H1 (cell line): ENCODE measurements at regions not wholly inside any gene's neighbourhood (a gene's known extent, or its start where the extent isn't known, plus 50 kb on each side); places are given as distances from the start of the nearest gene placed in this dataset.
A peak's percentile ranks its signal among the peaks of the same experiment; 100 is the strongest.

ENCODE experiments used
- CTCF ChIA-PET: fragments of 300-600 bp; sonication (Branson Sonifier 250); formaldehyde crosslinking; loops from one replicate; lab custom pipeline; 2021; ENCODE audit not compliant: partially characterized antibody; lab: Charles Lee
- POLR2A ChIA-PET: fragments of 300-600 bp; sonication (Branson Sonifier 250); formaldehyde crosslinking; loops from one replicate; lab custom pipeline; 2021; ENCODE audit warnings: inconsistent platforms; ENCODE audit not compliant: partially characterized antibody; lab: Charles Lee
- DNase-seq, 2 experiments: peaks; one replicate each; pipeline versions ENCODE4 v3.0.0 to v3.0.0-alpha.2; 2010 to 2022; ENCODE audit warnings: low spot score in 2 of 2, low read depth in 1 of 2, mixed read lengths in 1 of 2
- FAIRE-seq: peaks from 2 replicates; lab custom pipeline; 2011; peaks lifted over from hg19 to GRCh38; lab: Jason Lieb, UNC
- H2AFZ ChIP-seq: 2 replicates; pipeline ENCODE4 v1.8.1; 2012; ENCODE audit warnings: low read length, inconsistent platforms
- H2AK5ac ChIP-seq: 2 replicates; pipeline ENCODE4 v1.6.1; 2013; ENCODE audit warnings: low read depth, low read length
- H2BK120ac ChIP-seq: replicated peaks from 2 replicates; pipeline ENCODE3; 2013; ENCODE audit warnings: low read depth, low read length, inconsistent platforms
- H2BK12ac ChIP-seq: 2 replicates; pipeline ENCODE4 v1.6.1; 2013; ENCODE audit warnings: low read depth, low read length
- H2BK15ac ChIP-seq: 2 replicates; pipeline ENCODE4 v1.6.1; 2013; ENCODE audit warnings: low read length
- H2BK20ac ChIP-seq: 2 replicates; pipeline ENCODE4 v1.6.1; 2013; ENCODE audit warnings: low read length
- H2BK5ac ChIP-seq: 2 replicates; pipeline ENCODE4 v1.6.1; 2013; ENCODE audit warnings: low read depth, low read length
- H3K14ac ChIP-seq: 2 replicates; pipeline ENCODE4 v1.6.1; 2013; ENCODE audit warnings: inconsistent platforms; ENCODE audit not compliant: insufficient read length
- H3K18ac ChIP-seq: 2 replicates; pipeline ENCODE4 v1.6.1; 2013; ENCODE audit warnings: low read length; ENCODE audit errors: extremely low read depth
- H3K23ac ChIP-seq: 2 replicates; pipeline ENCODE4 v1.6.1; 2013; ENCODE audit warnings: inconsistent platforms; ENCODE audit not compliant: insufficient read length
- H3K23me2 ChIP-seq: 2 replicates; pipeline ENCODE4 v1.6.1; 2013; ENCODE audit warnings: low read depth, low read length
- H3K27ac ChIP-seq: 2 replicates; pipeline ENCODE4 v1.6.1; 2011; ENCODE audit warnings: low read depth, low read length, inconsistent platforms
- H3K27me3 ChIP-seq, 4 experiments: replicated peaks in 1 of 4; 1 replicate in 1 of 4; 2 replicates in 3 of 4; pipeline versions ENCODE4 v1.6.1 to v1.8.1; 2011 to 2013; ENCODE audit warnings: low read length in 3 of 4, mild to moderate bottlenecking in 3 of 4, inconsistent platforms in 2 of 4, mixed read lengths in 2 of 4, moderate library complexity in 1 of 4; ENCODE audit not compliant: control insufficient read depth in 3 of 4, insufficient read depth in 3 of 4; ENCODE audit errors: extremely low read depth in 1 of 4
- H3K36me3 ChIP-seq, 4 experiments: 2 replicates each; pipeline versions ENCODE4 v1.6.1 to v1.8.1; 2011 to 2013; ENCODE audit warnings: mild to moderate bottlenecking in 4 of 4, low read length in 3 of 4, moderate library complexity in 2 of 4, control low read depth in 1 of 4, inconsistent platforms in 1 of 4; ENCODE audit not compliant: insufficient read depth in 4 of 4, control insufficient read depth in 2 of 4
- H3K4ac ChIP-seq: replicated peaks from 2 replicates; pipeline ENCODE3; 2013; ENCODE audit warnings: low read length, low read depth, mixed read lengths, inconsistent platforms; ENCODE audit not compliant: insufficient read length
- H3K4me1 ChIP-seq, 4 experiments: replicated peaks in 1 of 4; 1 replicate in 1 of 4; 2 replicates in 3 of 4; pipeline versions ENCODE4 v1.6.1 to v1.8.1; 2011 to 2013; ENCODE audit warnings: low read length in 3 of 4, inconsistent platforms in 2 of 4, mixed read lengths in 1 of 4; ENCODE audit not compliant: insufficient read depth in 4 of 4, control insufficient read depth in 3 of 4
- H3K4me2 ChIP-seq, 2 experiments: 2 replicates each; pipeline versions ENCODE4 v1.6.1 to v1.8.1; 2011 to 2013; ENCODE audit warnings: low read depth in 2 of 2, low read length in 2 of 2, control low read depth in 1 of 2, inconsistent platforms in 1 of 2, mild to moderate bottlenecking in 1 of 2; ENCODE audit not compliant: insufficient read depth in 1 of 2
- H3K4me3 ChIP-seq, 4 experiments: fragments of 200-600, 300-600 bp in 1 of 4; sonication (generic), shearing (Covaris generic), sonication (Bioruptor Twin) in 1 of 4; 2 replicates each; pipeline versions ENCODE4 v1.5.1 to v1.8.1; 2011 to 2016; ENCODE audit warnings: low read length in 4 of 4, low read depth in 3 of 4, control low read depth in 2 of 4, inconsistent platforms in 2 of 4, mild to moderate bottlenecking in 2 of 4, mixed read lengths in 1 of 4, moderate library complexity in 1 of 4; ENCODE audit not compliant: insufficient read depth in 2 of 4; ENCODE audit errors: extremely low read depth in 1 of 4
- H3K56ac ChIP-seq: replicated peaks from 2 replicates; pipeline ENCODE3; 2013; ENCODE audit warnings: low read depth, mild to moderate bottlenecking, mixed read lengths, low read length, inconsistent platforms; ENCODE audit not compliant: insufficient read length
- H3K79me1 ChIP-seq: 2 replicates; pipeline ENCODE4 v1.6.1; 2013; ENCODE audit warnings: low read depth, low read length, control low read depth
- H3K79me2 ChIP-seq, 2 experiments: 2 replicates each; pipeline versions ENCODE4 v1.6.1 to v1.8.1; 2012 to 2013; ENCODE audit warnings: low read length in 2 of 2, mild to moderate bottlenecking in 2 of 2, inconsistent platforms in 1 of 2; ENCODE audit not compliant: insufficient read depth in 2 of 2, control insufficient read depth in 1 of 2
- H3K9ac ChIP-seq, 4 experiments: replicated peaks in 1 of 4; 1 replicate in 1 of 4; 2 replicates in 3 of 4; pipeline versions ENCODE4 v1.6.1 to v1.8.1; 2011 to 2013; ENCODE audit warnings: low read depth in 3 of 4, low read length in 3 of 4, control low read depth in 2 of 4, mild to moderate bottlenecking in 2 of 4, moderate library complexity in 2 of 4, inconsistent platforms in 1 of 4; ENCODE audit errors: extremely low read depth in 1 of 4
- H3K9me3 ChIP-seq, 2 experiments: 2 replicates each; pipeline versions ENCODE4 v1.6.1 to v1.8.1; 2012 to 2013; ENCODE audit warnings: mild to moderate bottlenecking in 2 of 2, moderate library complexity in 2 of 2, control low read depth in 1 of 2, inconsistent platforms in 1 of 2, low read depth in 1 of 2, low read length in 1 of 2, mixed read lengths in 1 of 2; ENCODE audit not compliant: insufficient read depth in 2 of 2
- H4K20me1 ChIP-seq, 2 experiments: replicated peaks in 1 of 2; 2 replicates each; pipeline versions ENCODE3 to v1.8.1; 2011 to 2013; ENCODE audit warnings: inconsistent platforms in 2 of 2, low read length in 2 of 2, mild to moderate bottlenecking in 1 of 2; ENCODE audit not compliant: insufficient read depth in 2 of 2, control insufficient read depth in 1 of 2
- H4K5ac ChIP-seq: 2 replicates; pipeline ENCODE4 v1.6.1; 2013; ENCODE audit warnings: low read length, low read depth, mixed read lengths, inconsistent platforms; ENCODE audit not compliant: insufficient read length
- H4K8ac ChIP-seq: 2 replicates; pipeline ENCODE4 v1.8.0; 2013; ENCODE audit warnings: mild to moderate bottlenecking, moderate library complexity, low read length, inconsistent platforms; ENCODE audit not compliant: insufficient read depth; ENCODE audit errors: extremely low read depth
- H4K91ac ChIP-seq: replicated peaks from 2 replicates; pipeline ENCODE3; 2013; ENCODE audit warnings: low read length, mixed read lengths, inconsistent platforms; ENCODE audit not compliant: insufficient read length
- CEBPB ChIP-seq: IDR thresholded peaks from 2 replicates; pipeline ENCODE4 v1.6.1; 2012; ENCODE audit warnings: low read depth, low read length
- CHD2 ChIP-seq: IDR thresholded peaks from 2 replicates; pipeline ENCODE4 v1.6.1; 2012; ENCODE audit warnings: low read length, improper control_type of control experiment
- CTBP2 ChIP-seq: IDR thresholded peaks from 2 replicates; pipeline ENCODE4 v1.7.0; 2011; ENCODE audit warnings: borderline replicate concordance, mild to moderate bottlenecking, moderate library complexity, mixed read lengths, low read length; ENCODE audit not compliant: insufficient read depth, insufficient read length
- JUN ChIP-seq: IDR thresholded peaks from 2 replicates; pipeline ENCODE4 v1.6.1; 2011; ENCODE audit warnings: low read depth, mild to moderate bottlenecking, improper control_type of control experiment, low read length
- JUND ChIP-seq: IDR thresholded peaks from 2 replicates; pipeline ENCODE4 v1.6.1; 2011; ENCODE audit warnings: mild to moderate bottlenecking, improper control_type of control experiment, low read length
- KDM1A ChIP-seq: fragments of 200-600, 300-600 bp; sonication (generic); IDR thresholded peaks from 2 replicates; pipeline ENCODE4 v1.7.1; 2016; ENCODE audit warnings: mild to moderate bottlenecking, low read length, borderline replicate concordance
- POU5F1 ChIP-seq: IDR thresholded peaks from 2 replicates; pipeline ENCODE4 v1.6.1; 2011; ENCODE audit warnings: low read depth, mild to moderate bottlenecking, low read length, moderate library complexity
- SRF ChIP-seq: IDR thresholded peaks from 2 replicates; pipeline ENCODE4 v1.6.1; 2011; ENCODE audit warnings: mild to moderate bottlenecking, low read depth, low read length, moderate library complexity
- TEAD4 ChIP-seq: IDR thresholded peaks from 2 replicates; pipeline ENCODE4 v1.6.1; 2012; ENCODE audit warnings: low read depth, low read length, inconsistent platforms, mixed read lengths
- WGBS, 2 experiments: shearing (Covaris generic) in 1 of 2; methylation state at CpG; one replicate each; pipeline versions ENCODE4 v1.1.6 to v1.1.7; 2013 to 2015; ENCODE audit warnings: low lambda C conversion rate in 2 of 2, mixed read lengths in 2 of 2, inconsistent platforms in 1 of 2, low coverage in 1 of 2, missing lambda C conversion rate in 1 of 2; ENCODE audit not compliant: insufficient replicate concordance in 2 of 2, insufficient coverage in 1 of 2, insufficient read length in 1 of 2; ENCODE audit errors: extremely low coverage in 1 of 2, missing lambda C conversion rate in 1 of 2; 5-methylcytosine and 5-hydroxymethylcytosine counted together
- TF ChIP-seq, protein P1 (sequence below): IDR thresholded peaks from 2 replicates; pipeline ENCODE4 v1.6.1; 2011; ENCODE audit warnings: low read length, improper control_type of control experiment
- TF ChIP-seq, protein P2 (sequence below): IDR thresholded peaks from 2 replicates; pipeline ENCODE4 v1.6.1; 2012; ENCODE audit warnings: inconsistent platforms
- TF ChIP-seq, protein P3 (sequence below), 3 experiments: IDR thresholded peaks; 1 replicate in 2 of 3; 2 replicates in 1 of 3; pipeline versions ENCODE4 v1.5.1 to v1.6.1; 2011; ENCODE audit warnings: low read length in 3 of 3, mild to moderate bottlenecking in 3 of 3, inconsistent platforms in 2 of 3, low read depth in 1 of 3, moderate library complexity in 1 of 3; ENCODE audit not compliant: insufficient read depth in 1 of 3; ENCODE audit errors: control extremely low read depth in 1 of 3

- DNase-seq (no peak), FAIRE-seq (no peak)
- Histone ChIP-seq H3K4me3 (no peak overlapping the region), H4K5ac (no peak overlapping the region), H4K91ac (no peak overlapping the region), H2BK120ac (no peak overlapping the region), H2BK20ac (no peak overlapping the region), H3K4me2 (no peak overlapping the region), H3K9me3 (no peaks in the 10 kb centered on the region; a peak in 1 of 4 replicates), H2AFZ (no peak overlapping the region), H3K4me1 (no peaks in the 10 kb centered on the region), H2BK5ac (no peak overlapping the region), H3K36me3 (no peaks in the 10 kb centered on the region), H3K23ac (no peak overlapping the region), H2BK15ac (no peak overlapping the region), H3K56ac (no peak overlapping the region), H2BK12ac (no peak overlapping the region), H3K27ac (no peak overlapping the region), H3K27me3 (peaks cover 0 to 3% (median 2%) of the 10 kb centered on the region in 4 experiments; a peak in 5 of 7 replicates), H3K79me1 (no peaks in the 10 kb centered on the region), H3K79me2 (no peaks in the 10 kb centered on the region), H2AK5ac (no peak overlapping the region), H4K20me1 (no peaks in the 10 kb centered on the region), H3K14ac (no peak overlapping the region), H3K4ac (no peak overlapping the region), H3K23me2 (no peaks in the 10 kb centered on the region), H3K9ac (no peak overlapping the region), H3K18ac (no peak overlapping the region), H4K8ac (peak overlapping the region; percentile 28; the same call in 1 of the 2 replicates)
- CTCF ChIA-PET: no interaction called here
- 94% methylated on average over 4 of the region's 4 CpGs; no CpG with 5 or more reads in 1 of the 2 experiments for WGBS, 2 experiments
- POLR2A ChIA-PET: no interaction called here
- TF ChIP-seq JUND (no peak), POU5F1 (no peak), KDM1A (no peak), TEAD4 (no peak), CTBP2 (no peak), CHD2 (no peak), SRF (no peak), CEBPB (no peak), JUN (no peak)
- TF ChIP-seq, protein P1, sequence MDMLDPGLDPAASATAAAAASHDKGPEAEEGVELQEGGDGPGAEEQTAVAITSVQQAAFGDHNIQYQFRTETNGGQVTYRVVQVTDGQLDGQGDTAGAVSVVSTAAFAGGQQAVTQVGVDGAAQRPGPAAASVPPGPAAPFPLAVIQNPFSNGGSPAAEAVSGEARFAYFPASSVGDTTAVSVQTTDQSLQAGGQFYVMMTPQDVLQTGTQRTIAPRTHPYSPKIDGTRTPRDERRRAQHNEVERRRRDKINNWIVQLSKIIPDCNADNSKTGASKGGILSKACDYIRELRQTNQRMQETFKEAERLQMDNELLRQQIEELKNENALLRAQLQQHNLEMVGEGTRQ: no peak
- TF ChIP-seq, protein P2, sequence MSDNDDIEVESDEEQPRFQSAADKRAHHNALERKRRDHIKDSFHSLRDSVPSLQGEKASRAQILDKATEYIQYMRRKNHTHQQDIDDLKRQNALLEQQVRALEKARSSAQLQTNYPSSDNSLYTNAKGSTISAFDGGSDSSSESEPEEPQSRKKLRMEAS: no peak
- TF ChIP-seq, protein P3, sequence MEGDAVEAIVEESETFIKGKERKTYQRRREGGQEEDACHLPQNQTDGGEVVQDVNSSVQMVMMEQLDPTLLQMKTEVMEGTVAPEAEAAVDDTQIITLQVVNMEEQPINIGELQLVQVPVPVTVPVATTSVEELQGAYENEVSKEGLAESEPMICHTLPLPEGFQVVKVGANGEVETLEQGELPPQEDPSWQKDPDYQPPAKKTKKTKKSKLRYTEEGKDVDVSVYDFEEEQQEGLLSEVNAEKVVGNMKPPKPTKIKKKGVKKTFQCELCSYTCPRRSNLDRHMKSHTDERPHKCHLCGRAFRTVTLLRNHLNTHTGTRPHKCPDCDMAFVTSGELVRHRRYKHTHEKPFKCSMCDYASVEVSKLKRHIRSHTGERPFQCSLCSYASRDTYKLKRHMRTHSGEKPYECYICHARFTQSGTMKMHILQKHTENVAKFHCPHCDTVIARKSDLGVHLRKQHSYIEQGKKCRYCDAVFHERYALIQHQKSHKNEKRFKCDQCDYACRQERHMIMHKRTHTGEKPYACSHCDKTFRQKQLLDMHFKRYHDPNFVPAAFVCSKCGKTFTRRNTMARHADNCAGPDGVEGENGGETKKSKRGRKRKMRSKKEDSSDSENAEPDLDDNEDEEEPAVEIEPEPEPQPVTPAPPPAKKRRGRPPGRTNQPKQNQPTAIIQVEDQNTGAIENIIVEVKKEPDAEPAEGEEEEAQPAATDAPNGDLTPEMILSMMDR (IDR thresholded peaks at IDR 0.05; ENCODE audit: control extremely low read depth in 1 of 3, insufficient read depth in 1 of 3, low read depth in 1 of 3, low read length in 3 of 3): no peak
Observed at GRCh38 chr6:27736686-27737085, 175.5 kb downstream of the OR2B2 start.
